HuH-7 (cell line): ENCODE measurements at regions not wholly inside any gene's neighbourhood (a gene's known extent, or its start where the extent isn't known, plus 50 kb on each side); places are given as distances from the start of the nearest gene placed in this dataset.

ENCODE experiments used
- DNase-seq: peaks from one replicate; pipeline ENCODE4 v3.0.0; 2011; ENCODE audit warnings: low spot score

DNA sequence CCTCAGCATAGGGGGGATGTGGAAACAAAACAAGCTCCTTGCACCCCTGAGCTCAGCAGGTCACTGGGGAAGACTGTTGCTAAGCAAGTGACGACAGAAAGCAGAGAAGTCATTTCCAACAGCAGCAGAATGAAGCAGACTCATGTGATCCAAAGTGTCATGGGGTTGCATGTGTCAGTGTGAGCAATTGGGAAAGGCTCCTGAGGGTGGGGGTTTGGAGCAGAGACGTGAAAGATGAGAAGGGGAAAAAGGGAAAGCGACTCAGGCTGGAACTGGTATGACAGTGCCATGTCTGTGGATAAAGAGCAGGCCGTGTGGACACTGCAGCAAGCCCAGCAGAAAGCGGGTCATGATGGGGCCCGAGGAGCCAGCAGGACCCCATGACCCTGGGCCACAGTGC is 363.9 kb downstream of the PREX1 start:
- DNase-seq, result no peak

DNA sequence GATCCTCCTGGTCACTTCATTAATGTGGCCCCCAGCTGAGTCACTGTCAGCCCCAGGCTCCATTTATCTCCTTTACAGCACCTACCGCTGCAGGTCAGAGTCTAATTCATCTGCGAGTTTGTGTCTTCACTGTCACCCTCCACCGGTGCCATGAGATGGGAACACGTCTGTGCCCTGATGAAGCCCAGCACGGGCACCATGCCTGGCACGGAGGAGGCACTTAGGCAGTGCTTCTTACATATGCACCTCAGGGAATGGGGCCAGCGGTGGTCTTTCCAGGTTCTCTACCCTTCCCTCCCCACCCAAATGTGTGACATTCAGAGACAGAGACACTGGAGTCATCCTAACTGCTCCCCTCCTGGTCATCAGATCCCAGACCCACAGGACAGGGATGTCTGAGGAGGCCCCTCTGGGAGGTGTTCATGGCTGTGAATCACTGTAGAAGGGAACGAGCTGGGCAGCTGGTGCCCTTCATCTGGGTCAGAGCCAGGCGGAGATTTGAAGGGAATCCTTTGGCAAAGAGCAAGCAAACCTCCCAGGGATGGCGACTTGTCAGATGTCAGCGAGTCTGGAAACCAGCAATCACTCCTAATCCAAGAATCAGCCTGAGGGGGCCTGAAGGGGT is 364.6 kb downstream of the PREX1 start:
- no peak for DNase-seq

DNA sequence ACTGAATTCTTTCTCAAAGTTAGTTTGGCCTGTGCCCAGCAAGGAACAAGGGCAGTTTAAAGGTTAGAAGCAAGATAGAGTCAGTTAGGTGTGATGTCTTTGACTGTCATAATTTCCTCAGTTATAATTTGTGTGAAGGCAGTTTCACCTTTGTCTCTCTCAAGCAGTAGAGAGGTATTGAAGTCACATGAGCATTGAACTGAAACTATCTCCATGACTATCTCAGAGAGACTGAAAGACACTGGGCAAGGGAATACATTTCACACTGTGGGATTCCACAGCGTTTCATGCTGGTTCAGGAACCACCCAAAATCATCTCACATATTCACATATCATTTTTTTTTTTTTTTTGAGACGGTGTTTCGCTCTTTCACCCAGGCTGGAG is 366.1 kb downstream of the PREX1 start:
- no peak for DNase-seq

DNA sequence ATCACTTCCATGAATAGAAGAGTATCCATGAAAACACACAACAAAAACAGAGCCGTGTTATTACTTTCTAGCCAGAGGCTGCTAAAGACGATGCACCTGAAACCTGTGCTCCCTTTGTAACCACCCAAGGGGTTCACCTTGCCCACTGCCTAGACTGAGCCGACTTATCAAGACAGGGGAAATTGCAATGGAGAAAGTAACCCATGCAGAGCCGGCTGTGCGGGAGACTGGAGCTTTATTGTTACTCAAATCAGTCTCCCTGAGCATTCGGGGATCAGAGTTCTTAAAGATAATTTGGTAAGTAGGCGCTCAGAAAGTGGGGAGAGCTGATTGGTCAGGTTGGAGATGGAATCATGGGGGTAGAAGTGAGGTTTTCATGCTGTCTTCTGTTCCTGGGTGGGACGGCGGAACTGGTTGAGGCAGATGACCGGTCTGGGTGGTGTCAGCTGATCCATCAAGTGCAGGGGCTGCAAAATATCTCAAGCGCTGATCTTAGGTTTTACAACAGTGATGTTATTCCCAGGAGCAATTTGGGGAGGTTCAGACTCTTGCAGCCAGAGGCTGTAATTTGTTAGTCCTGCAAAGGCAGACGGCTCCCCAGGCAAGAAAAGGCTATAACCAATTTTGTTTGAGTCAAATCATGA is 366.6 kb downstream of the PREX1 start:
- DNase-seq, result no peak

DNA sequence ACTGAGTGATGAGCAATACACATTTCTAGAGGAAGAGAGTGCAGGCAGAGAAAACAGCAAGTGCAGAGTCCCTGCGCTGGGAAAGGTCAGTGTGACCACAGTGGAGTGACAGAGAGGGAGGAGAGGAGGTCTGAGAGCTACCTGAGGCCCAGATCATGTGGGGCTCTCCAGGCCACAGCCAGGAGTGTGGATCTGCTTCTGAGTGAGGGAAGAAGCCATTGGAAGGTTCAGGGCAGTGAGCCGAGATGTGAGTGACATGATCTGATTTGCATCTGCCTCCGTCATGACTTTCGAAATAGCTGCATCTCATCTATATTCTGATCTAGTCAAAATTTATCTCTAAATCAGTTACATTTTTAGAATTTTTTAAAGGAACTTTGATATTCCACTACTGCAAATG is 367.1 kb downstream of the PREX1 start:
- DNase-seq, result no peak

DNA sequence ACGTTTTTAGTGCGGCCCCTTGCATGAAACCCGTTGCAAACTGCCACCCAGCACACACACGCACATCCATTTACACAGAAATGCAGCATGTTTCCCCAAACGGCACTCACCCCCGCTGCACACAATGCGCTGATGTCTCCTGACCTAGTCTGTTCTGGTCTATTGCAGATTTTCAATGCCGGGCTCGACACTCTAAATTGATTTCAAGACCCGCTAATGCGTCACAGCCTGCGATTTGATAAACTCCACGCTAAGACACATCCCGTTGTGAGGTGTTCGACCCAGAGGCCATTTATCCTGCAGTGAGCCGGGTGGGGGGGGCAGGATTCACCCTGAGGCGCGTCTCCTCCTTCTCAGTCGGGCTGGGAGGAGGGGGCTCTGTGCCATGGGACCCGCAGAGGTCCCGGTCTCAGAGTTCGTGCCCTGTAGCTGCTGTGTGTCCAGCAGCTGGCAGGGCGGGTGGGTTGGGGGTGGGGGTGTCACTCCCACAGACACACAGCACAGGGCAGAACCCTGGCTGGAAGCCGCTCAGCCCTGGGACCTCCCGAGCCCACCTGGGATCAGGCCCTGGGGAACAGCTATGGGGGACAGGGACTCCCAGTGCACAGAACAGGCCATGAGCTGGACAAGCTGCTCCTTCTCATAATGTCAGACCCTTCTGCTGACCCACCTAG is 367.9 kb downstream of the PREX1 start:
- DNase-seq, result no peak

DNA sequence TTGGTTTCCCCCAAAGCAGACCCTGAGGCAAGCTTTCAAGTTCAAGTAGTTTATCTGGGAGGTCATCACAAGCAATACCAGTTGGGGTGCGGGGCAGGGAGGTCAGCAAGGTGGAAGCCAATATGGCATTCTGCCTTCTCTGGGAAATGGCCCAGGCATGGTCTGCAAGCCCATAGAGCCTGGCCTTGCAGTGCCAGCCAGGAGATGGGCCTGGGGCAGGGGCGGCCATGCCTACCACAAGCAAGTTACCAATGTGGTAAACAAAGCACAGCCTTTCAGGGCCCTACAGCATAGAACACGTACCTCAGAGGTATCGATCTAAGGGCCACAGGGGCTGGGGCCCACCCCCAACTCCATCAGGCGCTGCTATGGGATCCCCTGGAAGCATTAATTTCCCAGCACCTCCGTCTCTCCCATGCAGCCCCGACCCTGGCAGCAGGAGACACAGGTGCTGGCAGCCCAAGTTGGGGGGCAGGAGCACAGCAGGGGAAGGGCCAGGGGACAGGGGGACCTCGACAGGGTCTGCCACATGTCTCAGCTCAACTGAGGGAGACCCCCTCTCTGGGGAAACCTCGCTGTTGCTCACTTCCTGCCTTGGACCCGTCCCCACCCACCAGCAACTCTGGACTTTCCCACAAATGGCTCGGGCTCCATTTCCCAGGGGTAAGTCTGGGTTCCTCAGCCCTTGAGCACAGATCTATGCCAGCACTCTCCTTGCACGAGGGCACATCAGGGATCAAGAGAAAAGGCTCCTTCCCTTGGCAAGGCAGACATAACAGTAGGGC is 369.0 kb downstream of the PREX1 start:
- no peak for DNase-seq

DNA sequence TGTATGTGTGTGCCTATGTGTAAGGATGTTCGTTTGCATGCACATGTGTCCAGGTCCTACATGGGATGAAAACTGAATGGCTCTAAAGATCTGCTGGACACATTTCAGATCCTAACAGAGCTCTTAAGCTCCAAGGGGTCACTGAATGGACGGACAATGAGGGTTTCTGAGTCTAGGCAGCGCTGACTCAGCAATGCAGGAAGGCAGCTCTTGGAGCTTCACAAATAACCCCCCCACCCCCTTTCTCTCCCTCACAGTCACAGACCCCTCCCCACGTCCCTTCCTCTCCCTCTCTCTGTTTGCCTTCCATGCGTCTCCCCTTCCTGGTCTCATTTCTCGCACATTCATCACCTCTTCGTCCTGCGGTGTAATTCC is 369.8 kb downstream of the PREX1 start:
- DNase-seq, result no peak

DNA sequence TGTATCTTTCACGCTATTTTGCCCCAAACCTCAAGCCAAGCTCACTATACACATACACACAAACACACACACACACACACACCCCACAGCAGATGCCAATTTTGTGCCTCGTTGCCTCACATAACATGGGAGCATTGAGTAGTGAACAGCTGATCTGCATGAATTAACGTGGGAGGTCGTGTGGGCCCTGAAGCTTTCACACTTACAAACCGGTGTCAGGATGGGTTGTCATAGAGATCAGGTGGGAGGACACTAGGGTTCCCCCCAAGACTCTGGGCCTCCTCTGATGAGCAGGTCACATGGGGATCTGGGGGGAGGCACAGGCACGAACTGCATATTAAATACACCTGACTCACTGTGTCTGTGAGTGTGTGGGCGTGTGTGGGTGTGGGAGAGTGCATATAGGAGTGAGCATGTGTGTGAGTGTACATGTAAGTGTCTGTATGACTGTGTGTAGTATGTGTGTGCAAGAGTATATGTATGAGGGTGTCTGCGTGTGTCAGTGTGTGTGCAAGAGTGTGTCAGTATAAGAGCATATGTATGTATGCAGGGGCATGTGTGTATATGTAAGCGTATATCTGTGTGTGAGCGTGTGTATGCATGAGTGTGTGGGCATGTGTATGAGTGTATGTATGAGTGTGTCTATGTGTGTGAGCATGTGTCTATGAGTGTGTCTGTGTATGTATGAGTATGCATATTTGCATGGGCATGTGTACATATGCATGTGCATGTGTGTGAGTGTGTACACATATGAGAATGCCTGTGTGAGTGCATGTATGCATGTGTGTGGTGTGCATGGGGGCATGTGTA is 370.4 kb downstream of the PREX1 start:
- DNase-seq, result no peak

DNA sequence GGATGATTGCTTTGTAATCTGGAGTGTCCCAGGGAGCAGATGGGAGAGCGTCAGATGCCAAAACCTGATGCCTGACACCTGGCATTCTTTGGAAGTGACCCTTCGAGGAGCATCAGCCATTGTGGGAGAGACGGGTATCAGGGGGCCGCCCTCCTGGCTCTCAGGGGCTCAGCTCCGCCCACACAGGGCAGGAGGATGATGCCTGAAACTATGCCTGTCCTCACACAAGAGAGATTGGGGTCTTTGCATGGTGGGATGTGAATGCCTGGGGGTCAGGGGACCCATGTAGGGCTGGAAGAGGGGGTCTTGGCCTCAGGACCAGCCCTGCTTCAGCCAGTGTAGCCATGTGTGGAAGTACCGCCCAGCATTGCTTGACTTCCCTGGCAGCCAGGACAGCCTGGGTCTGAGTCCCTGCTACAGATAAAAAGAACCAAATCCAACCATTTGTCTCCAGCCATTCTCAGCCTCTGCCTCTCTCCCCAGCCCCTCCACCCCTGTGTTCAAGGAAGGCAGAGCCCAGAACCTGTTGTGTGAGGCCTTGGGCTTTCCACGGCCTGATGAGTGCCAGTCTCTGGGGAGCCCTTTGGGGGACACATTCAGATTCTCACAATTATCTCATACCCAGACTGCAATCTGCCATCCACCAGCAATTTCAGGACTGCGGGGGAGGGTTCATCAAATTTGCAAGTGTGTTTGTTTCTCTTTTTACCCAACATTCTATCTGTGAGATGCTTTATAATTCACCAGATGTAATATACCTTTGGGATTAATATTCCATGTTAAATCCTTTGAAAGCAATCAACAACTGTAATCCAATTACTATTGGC is 371.2 kb downstream of the PREX1 start:
- no peak for DNase-seq

DNA sequence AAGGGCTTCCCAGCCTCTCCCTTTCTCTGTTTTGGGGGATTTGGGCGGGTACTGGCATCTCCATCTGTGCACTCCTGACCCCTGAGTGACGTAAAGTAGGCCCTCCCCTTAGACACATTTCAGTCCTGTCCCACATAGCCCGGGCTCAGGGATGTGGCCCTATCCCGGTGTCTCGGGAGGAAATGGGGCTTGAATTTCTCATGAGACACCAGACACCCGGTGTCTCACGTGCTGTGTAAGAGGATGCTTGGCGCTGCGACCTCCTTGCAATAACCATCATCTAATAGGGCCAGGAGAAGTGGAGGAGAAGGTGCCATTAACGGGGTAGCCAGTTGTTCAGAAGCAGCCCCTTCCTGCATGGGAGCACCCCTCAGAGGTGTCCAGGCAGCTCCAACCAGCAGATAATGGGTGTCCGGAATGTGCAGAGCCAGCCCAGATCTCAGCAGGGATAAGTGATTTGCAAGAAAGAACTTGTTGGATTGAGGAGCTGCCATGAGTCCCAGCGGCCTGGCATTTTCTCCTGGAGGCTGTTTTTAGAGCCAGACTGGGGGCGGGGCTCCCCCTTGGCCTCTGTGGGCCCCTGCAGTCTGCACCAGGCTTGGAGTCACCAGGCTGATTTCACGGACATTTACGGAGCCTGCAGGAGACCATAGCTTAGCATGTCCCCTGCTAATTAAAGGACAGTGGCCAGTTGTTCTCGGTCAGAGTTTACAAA is 372.0 kb downstream of the PREX1 start:
- DNase-seq, result no peak

DNA sequence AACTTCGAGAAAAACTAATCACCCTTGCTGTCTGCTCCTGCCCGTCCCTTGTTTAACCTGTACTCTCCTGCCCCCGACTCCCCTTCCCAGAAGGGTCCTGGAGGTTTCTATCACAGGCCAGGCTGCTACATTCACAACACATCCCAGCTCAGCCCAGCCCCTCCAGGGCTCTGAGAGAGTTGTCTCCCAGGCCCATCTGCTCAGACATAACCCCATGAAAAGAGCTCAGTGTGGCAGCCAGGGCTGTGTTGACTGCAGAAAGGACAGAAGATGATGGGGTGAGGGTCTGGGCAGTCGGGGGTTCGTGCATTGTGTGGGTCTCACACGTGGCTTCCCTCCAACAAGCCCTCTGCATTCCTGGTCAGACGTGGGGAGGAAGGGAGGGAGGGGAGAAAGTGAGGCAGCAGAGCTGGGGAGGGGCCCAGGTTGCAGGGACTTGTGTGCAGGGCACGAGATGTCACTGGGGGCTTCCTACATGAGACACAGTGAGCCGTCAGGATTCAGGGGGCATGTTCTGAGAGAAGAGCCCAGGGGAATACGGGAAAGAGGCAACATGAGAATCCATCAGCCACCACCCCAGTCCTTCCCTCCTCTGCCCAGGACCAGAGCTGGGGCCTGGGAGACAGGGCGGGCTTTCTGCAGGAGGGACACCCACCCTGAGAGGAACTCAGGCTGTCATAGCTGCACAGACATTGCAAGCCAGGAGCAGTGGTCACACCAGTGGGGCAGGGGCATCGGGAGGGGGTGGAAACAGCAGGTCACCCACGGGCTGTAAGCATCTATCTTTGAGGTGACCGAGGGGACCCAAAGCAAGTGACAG is 372.9 kb downstream of the PREX1 start:
- DNase-seq, result no peak

DNA sequence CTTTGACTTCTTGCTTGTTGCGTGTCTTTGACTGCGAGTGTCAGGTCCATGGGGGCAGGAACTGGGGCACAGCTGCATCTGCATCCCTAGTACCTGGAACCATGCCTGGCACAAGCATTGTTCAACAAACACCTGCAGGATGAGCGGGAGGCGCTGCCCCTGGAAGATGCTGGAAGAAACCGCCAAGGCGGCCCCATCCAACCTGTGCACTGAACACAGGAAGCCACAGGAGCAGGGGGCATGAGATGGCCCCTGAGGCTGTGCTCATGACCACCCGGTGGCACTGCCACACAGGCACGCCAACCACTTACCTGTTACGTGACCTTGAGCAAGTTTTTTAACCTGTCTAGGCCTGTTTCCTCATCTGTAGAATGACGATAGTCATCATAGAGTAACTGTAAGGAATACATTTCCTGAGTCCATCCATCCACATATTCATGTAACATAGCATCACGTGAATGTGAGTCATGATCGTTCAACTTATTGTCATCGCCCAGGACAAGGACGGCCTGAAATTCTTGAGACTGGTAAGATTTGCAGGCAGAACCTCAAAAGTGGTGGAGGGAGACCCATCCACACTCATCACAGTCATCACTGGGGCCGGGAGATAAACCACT is 374.2 kb downstream of the PREX1 start:
- no peak for DNase-seq

DNA sequence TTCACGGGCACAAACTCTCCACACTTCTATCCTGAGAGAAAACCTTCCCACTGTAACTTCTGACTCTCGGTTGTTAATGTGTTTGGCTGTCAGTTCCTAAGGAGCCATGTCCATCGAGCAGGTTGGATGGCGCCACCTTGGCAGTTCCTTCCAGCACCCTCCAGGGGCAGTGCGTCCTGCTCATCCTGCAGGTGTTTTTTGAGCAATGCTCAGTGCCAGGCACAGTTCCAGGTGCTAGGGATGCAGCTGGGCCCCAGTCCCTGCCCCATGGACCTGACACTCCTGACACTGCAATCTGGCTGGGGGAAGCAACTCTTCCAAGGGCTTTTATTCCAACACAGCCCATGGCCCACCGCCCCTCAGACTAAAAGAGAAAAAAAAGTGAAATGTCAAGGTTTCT is 376.4 kb downstream of the PREX1 start:
- no peak for DNase-seq

DNA sequence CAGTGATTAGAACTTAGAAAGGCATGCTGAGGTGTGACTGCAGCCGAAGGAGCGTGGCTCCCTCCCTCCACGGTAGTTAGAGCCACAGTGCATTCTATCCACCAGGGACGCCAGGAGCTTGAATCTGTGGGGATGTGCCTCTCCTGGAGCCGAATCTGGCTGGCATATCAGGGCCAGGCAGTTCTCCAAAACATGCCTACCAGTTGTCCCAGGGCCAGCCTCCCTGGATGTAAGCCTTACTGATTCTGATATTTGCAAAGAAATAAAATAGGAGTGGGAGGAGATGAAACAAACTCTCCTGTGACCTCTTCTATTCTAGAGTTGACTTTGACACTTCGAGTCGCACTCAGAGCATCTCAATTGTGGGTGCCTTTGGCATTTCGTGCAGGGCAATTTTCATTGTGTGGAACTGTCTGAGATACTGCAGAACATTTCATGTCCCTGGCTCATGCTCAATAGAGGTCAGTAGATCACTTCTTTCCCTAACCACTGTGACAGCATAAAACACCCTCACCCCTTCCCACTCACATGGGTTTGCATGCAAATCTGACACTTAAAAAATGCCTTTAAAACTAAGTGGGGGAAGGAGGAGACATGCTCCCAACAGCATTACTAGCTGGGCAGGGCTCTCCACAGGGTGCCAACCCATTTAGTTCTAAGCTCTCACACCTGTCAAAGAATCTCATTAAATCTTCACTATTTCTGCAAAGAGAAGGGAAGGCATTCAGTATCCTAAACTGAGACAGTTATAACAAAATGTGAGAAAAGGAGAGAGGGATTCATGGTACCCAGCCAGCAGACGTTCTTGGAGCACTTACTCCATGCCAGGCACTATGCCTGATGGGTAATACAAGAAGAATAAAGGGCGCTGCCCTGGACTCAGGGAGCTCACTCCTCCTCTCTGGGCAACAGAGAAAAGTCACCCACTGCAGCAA is 378.9 kb downstream of the PREX1 start:
- DNase-seq, result no peak

DNA sequence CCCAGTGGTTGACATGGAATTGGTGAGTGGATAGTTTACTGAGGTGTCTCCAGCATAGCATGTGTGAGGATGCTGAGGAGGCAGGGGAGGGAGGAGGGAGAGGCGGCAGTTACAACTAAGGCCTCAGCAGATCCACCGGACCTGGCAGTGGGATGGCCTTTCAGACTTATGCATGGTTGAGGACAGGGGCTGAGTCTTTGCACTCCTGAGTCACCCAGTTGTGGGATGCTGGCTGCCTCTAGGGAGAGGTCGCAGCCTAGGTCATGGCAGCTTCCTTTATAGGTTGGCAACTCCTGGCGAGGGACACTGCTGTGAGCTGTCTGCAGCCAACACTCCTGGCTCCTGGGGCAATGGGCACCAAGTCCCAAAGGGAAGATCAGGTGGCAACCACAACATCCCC is 380.3 kb downstream of the PREX1 start:
- no peak for DNase-seq

DNA sequence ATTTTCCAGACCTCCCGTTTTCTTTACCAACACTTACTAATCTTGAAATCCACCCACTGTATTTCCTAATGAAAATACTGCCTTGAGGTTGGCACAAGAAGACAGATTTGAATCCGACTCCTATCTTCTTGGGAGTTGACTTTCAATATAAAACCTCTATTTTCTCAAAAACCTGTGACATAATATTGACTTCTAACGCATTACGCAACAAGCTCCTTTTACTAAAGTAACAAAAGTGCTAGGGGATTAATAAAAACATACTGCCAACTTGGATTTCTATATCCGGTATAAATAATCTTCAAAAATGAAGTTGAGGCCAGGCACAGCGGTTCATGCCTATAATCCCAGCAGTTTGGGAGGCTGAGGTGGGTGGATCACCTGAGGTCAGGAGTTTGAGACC is 382.0 kb downstream of the PREX1 start:
- DNase-seq, result no peak

DNA sequence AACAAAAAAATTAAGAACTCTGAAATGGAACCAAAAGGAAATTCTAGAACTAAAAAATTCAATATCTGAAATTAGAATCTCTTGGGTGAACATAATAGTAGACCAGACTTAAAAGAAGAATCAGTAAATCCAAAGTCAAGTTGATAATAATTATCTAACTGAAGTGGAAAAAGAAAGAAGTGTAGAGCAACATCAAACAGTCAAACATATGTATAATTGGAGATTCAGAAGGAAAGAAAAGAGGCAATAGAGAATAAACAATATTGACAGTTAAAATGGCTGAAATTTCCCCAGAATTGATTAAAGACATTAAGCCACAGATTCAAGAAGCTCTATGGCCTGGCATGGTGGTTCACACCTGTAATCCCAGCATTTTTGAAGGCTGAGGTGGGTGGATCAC is 383.6 kb downstream of the PREX1 start:
- no peak for DNase-seq
